GM23338 (cell line): ENCODE measurements at regions not wholly inside any gene's neighbourhood (a gene's known extent, or its start where the extent isn't known, plus 50 kb on each side); places are given as distances from the start of the nearest gene placed in this dataset.

Source experiments
- ATAC-seq: fragments of 200-7000 bp; cut with Tn5 transposase; 3 replicates; pipeline ENCODE4 v1.9.1; 2020
- DNase-seq: peaks from one replicate; pipeline ENCODE4 v3.0.0-alpha.2; 2015; ENCODE audit warnings: low spot score
- H2AFZ ChIP-seq: fragments of 200-600 bp; sonication (generic); 2 replicates; pipeline ENCODE4 v1.8.0; 2016; ENCODE audit warnings: antibody characterized with exemption, mild to moderate bottlenecking, moderate library complexity
- H3F3A ChIP-seq: fragments of 200-600 bp; sonication (generic); replicated peaks from 2 replicates; pipeline ENCODE4 v1.8.0; 2017; ENCODE audit warnings: antibody characterized with exemption, mixed run types, low read depth
- H3K27ac ChIP-seq: fragments of 200-600 bp; sonication (generic); 2 replicates; pipeline ENCODE4 v1.6.1; 2016; ENCODE audit warnings: low read depth
- H3K27me3 ChIP-seq: fragments of 200-600 bp; sonication (generic); 2 replicates; pipeline ENCODE4 v1.8.0; 2016; ENCODE audit warnings: mild to moderate bottlenecking, mixed run types, moderate library complexity; ENCODE audit not compliant: insufficient read depth
- H3K36me3 ChIP-seq: fragments of 200-600 bp; sonication (generic); 2 replicates; pipeline ENCODE4 v1.8.0; 2016; ENCODE audit warnings: mild to moderate bottlenecking; ENCODE audit not compliant: insufficient read depth
- H3K4me1 ChIP-seq: fragments of 200-600 bp; sonication (generic); 2 replicates; pipeline ENCODE4 v1.8.0; 2016; ENCODE audit warnings: mild to moderate bottlenecking, moderate library complexity; ENCODE audit not compliant: insufficient read depth
- H3K4me2 ChIP-seq: fragments of 200-600 bp; sonication (generic); 2 replicates; pipeline ENCODE4 v1.7.1; 2017; ENCODE audit warnings: mixed run types
- H3K4me3 ChIP-seq: fragments of 200-600 bp; sonication (generic); 2 replicates; pipeline ENCODE4 v1.6.1; 2016; ENCODE audit warnings: mixed run types
- H3K79me2 ChIP-seq: fragments of 200-600 bp; sonication (generic); replicated peaks from 2 replicates; pipeline ENCODE4 v1.8.0; 2017; ENCODE audit warnings: mild to moderate bottlenecking; ENCODE audit not compliant: insufficient read depth
- H3K9me2 ChIP-seq: fragments of 200-600 bp; sonication (generic); 2 replicates; pipeline ENCODE4 v1.8.0; 2017; ENCODE audit not compliant: insufficient read depth
- H4K20me1 ChIP-seq: fragments of 200-600 bp; sonication (generic); replicated peaks from 2 replicates; pipeline ENCODE4 v1.8.0; 2017; ENCODE audit warnings: mild to moderate bottlenecking; ENCODE audit not compliant: insufficient read depth
- H3K27ac Mint-ChIP-seq: 2 replicates; pipeline ENCODE4 v1.8.0; 2020; ENCODE audit warnings: inconsistent platforms, mild to moderate bottlenecking, moderate library complexity, mixed read lengths
- H3K27me3 Mint-ChIP-seq: 3 replicates; pipeline ENCODE4 v1.8.0; 2022; ENCODE audit warnings: low read depth, mild to moderate bottlenecking, moderate library complexity, mixed read lengths, inconsistent platforms; ENCODE audit not compliant: insufficient read depth, poor library complexity
- H3K36me3 Mint-ChIP-seq: 3 replicates; pipeline ENCODE4 v1.8.0; 2021; ENCODE audit warnings: low read depth, mild to moderate bottlenecking, inconsistent platforms, moderate library complexity, mixed read lengths
- H3K4me1 Mint-ChIP-seq: 3 replicates; pipeline ENCODE4 v1.8.0; 2020; ENCODE audit warnings: mild to moderate bottlenecking, inconsistent platforms, mixed read lengths
- H3K4me3 Mint-ChIP-seq: 3 replicates; pipeline ENCODE4 v1.8.0; 2021; ENCODE audit warnings: moderate library complexity, mild to moderate bottlenecking, inconsistent platforms, mixed read lengths
- H3K9me3 Mint-ChIP-seq: 3 replicates; pipeline ENCODE4 v1.8.0; 2020; ENCODE audit warnings: moderate library complexity, mild to moderate bottlenecking, inconsistent platforms, mixed read lengths
- CREB1 ChIP-seq: fragments of 250-450 bp; sonication (Bioruptor Pico); IDR thresholded peaks from 2 replicates; pipeline ENCODE4 v1.5.0; 2020; ENCODE audit warnings: low read depth, mild to moderate bottlenecking, moderate library complexity
- CTCF ChIP-seq, 2 experiments: fragments of 200-600 bp in 1 of 2; sonication (generic) in 1 of 2; conservative IDR thresholded peaks; 2 replicates each; pipeline versions ENCODE4 v1.5.1 to v1.6.1; 2016 to 2017; ENCODE audit warnings: antibody characterized with exemption in 2 of 2, low read depth in 2 of 2, mild to moderate bottlenecking in 2 of 2, moderate library complexity in 1 of 2
- ETS1 ChIP-seq: IDR thresholded peaks from 2 replicates; pipeline ENCODE4 v1.6.1; 2016; ENCODE audit warnings: antibody characterized with exemption
- EZH2 ChIP-seq: fragments of 200-600 bp; sonication (generic); IDR thresholded peaks from one replicate; pipeline ENCODE4 v1.8.0; 2017; ENCODE audit warnings: antibody characterized with exemption, mild to moderate bottlenecking, low read depth; ENCODE audit not compliant: unreplicated experiment
- EZH2phosphoT487 ChIP-seq: fragments of 200-600 bp; sonication (generic); IDR thresholded peaks from one replicate; pipeline ENCODE4 v1.8.1; 2018; ENCODE audit warnings: antibody characterized with exemption; ENCODE audit not compliant: unreplicated experiment
- JUNB ChIP-seq: IDR thresholded peaks from one replicate; pipeline ENCODE4 v1.6.1; 2016; ENCODE audit warnings: antibody characterized with exemption; ENCODE audit not compliant: unreplicated experiment
- NANOG ChIP-seq: IDR thresholded peaks from 2 replicates; pipeline ENCODE4 v1.6.1; 2016; ENCODE audit warnings: antibody characterized with exemption, borderline replicate concordance
- POLR2AphosphoS5 ChIP-seq: IDR thresholded peaks from 2 replicates; pipeline ENCODE4 v1.6.1; 2016; ENCODE audit warnings: antibody characterized with exemption, low read depth
- REST ChIP-seq: IDR thresholded peaks from one replicate; pipeline ENCODE4 v1.6.1; 2018; ENCODE audit warnings: antibody characterized with exemption; ENCODE audit not compliant: unreplicated experiment
- STAT1 ChIP-seq: IDR thresholded peaks from one replicate; pipeline ENCODE4 v1.6.1; 2016; ENCODE audit warnings: antibody characterized with exemption; ENCODE audit not compliant: unreplicated experiment
- ZNF114 ChIP-seq: fragments of 250-450 bp; sonication (Bioruptor Pico); IDR thresholded peaks from 2 replicates; pipeline ENCODE4 v1.5.0; 2020; ENCODE audit warnings: mild to moderate bottlenecking, moderate library complexity
- ZNF331 ChIP-seq: fragments of 250-450 bp; sonication (Bioruptor Pico); IDR thresholded peaks from 2 replicates; pipeline ENCODE4 v1.5.0; 2020; ENCODE audit warnings: low read depth, mild to moderate bottlenecking, moderate library complexity
- ZNF462 ChIP-seq: fragments of 250-450 bp; sonication (Bioruptor Pico); IDR thresholded peaks from 2 replicates; pipeline ENCODE4 v1.5.0; 2020; ENCODE audit warnings: mild to moderate bottlenecking, moderate library complexity

- H3K36me3 ChIP-seq = no peaks in the 10 kb centered on the region
- H3K79me2 ChIP-seq = no peaks in the 10 kb centered on the region
- no peaks in the 10 kb centered on the region for H3K9me2 ChIP-seq
- DNase-seq = no peak
- H3K4me3 Mint-ChIP-seq = no peak overlapping the region
- H3F3A ChIP-seq = no peaks in the 10 kb centered on the region
- H3K27me3 Mint-ChIP-seq = peaks cover 5% of the 10 kb centered on the region
- H3K4me2 ChIP-seq = no peak overlapping the region
- H4K20me1 ChIP-seq = no peaks in the 10 kb centered on the region
- H3K4me1 ChIP-seq = no peaks in the 10 kb centered on the region
- no peak overlapping the region for H3K4me3 ChIP-seq
- TF ChIP-seq CTCF (conservative IDR thresholded peaks at IDR 0.05; ENCODE audit: low read depth in 2 of 2) (no peak), REST (no peak), ZNF331 (CRISPR knock-in tag) (no peak), POLR2AphosphoS5 (no peak), ETS1 (no peak), EZH2phosphoT487 (no peak), NANOG (no peak), STAT1 (no peak), ZNF462 (CRISPR knock-in tag) (no peak), JUNB (no peak), CREB1 (no peak), EZH2 (no peak), ZNF114 (CRISPR knock-in tag) (no peak)
- ATAC-seq = no peak
- H3K36me3 Mint-ChIP-seq = no peaks in the 10 kb centered on the region
- H3K27me3 ChIP-seq = no peaks in the 10 kb centered on the region
- H3K4me1 Mint-ChIP-seq = peaks cover 4% of the 10 kb centered on the region
- H3K9me3 Mint-ChIP-seq = no peaks in the 10 kb centered on the region
- H3K27ac Mint-ChIP-seq = no peak overlapping the region
- H3K27ac ChIP-seq = no peak overlapping the region
- H2AFZ ChIP-seq = no peak overlapping the region
Measured at GRCh38 chr16:48447428-48447827, 62.2 kb upstream of the SIAH1 start.
